DMS 273 treated with DMSO at 0.1 percent for 48 hours (cell line): ENCODE measurements at regions not wholly inside any gene's neighbourhood (a gene's known extent, or its start where the extent isn't known, plus 50 kb on each side); places are given as distances from the start of the nearest gene placed in this dataset.
"Not testable (repeated sequence)": the region's sequence is repeated elsewhere in the genome, so short reads cannot be mapped to it uniquely, and the experiment has no call there.

Experiments used
- DNase-seq: peaks from one replicate; lab custom pipeline; 2025; lab: John Stamatoyannopoulos, UW

DNA sequence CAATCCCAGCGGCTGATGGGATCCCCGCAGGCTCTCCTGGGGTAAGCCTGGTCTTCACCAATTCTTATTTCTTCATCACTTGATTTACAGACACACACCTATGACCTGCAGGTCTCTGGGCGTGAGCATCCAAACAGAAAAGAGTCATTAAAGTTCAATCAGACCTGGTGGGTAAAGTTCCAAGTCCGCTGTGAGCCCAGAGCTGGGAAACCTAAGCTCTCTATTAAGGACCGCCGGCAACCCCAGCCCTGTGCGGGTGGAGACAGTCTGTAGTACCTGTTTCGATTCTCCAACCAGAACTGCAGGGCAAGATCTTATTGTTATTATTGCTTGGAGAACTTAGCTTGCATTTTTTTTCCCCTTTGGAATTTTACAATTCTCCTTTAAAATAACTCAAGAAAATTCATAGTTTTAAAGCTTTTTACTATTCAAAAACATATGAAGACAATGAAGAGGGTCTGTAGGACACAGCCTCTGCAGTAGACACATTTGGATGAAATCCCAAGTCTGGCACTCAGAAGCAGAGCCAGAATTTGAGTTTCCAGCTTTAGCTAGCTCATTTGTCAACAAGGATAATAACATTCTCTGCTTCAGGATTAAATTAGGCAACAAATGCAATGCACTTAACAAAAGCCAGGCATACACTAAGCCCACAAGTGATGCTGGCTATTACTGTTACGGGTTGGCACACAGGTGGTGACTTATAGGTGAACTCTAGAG is 376.4 kb downstream of the INSIG2 start:
- no peak for DNase-seq

DNA sequence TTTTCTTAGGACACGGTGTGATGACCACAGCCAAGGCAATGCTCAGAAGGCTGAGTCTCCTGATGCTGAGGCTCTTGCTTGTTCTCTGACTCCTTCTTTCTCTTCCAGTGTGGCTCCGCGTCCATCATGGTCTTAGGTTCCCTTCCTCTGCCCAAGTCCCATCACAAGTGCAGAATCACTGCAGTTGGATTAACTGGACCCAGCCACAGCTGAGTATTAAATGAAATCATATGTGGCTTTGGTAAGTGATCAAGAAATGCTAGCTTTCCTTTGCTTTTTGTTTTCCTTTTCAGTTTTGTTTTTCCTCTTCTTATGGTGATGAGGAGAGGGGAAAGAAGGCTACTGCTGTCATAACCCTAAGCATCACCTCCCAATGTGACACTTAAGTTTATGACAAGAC is 375.8 kb downstream of the INSIG2 start:
- DNase-seq = no peak

DNA sequence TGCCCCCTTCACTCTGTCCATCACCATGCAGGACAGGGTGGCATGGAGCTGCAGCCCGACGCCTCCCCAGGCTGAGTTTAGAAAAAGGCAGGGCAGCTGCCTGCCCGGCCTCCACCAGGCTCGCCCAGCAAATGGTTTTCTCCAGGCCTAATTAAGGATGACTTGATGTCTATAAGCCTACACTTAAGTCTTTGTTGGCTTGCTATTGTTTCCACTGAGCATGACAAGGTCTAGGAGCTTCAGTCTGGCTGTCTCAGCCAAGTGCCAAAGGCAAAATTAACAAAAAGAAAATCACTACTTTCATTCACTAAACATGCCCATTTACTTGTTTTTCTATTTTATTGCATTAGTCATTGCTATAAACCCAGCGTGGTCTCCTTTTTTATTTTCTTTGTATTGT is 372.2 kb downstream of the INSIG2 start:
- no peak for DNase-seq

DNA sequence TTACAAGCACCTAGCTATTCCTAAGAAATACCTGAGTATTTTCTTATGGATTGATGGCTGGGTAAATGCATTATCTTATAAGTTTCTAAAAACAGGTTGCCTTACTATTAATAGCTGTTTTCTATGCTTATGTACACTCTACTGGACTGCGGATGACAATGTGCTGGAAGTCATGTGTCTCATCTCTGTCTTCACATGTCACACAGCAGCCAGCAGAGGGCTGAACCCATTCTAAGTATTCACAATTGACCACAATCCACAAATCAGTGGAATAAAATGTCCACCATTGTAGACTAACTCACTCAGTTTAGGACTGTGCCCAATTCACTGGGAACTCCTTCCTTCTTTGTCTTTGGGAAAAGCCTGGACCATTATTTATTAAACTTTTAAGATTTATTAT is 371.2 kb downstream of the INSIG2 start:
- DNase-seq = no peak

DNA sequence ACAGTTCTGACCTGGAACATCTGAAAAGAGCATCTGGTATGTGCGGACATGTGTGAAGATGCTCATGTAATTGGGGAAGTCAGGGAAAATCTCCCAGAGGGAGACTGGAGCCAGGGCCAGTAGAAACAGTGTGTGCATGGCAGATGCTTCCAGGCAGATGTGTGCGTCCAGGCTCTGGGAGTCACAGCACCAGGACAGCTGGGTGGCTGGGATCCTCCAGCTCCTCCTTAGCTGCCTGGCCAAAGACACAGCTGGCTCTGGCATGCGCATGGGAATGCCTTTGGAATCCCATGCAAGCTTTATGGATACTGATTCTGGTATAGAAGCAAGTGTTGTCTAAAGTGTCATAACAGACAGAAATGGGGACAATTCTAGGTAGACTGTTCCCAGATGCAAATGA is 369.7 kb downstream of the INSIG2 start:
- DNase-seq = no peak

DNA sequence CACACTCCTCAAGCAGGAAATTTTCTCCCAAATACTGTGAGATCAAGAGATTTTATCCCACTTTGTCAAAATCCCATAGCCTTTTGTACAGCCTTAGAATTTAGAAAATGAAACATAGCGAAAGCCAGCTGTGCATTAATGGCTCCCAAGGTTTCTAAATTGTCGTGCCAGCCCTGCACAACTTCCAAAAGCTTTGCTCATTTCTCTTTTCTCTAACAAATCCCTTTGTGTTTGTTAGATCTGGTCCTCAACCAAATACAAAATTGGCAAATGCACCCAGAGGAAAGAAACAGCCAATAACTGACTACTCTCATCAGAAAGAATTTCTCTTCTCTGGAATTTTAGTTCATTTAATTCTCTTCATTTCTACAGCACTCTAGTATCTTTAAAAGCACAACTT is 361.1 kb downstream of the INSIG2 start:
- DNase-seq = no peak

DNA sequence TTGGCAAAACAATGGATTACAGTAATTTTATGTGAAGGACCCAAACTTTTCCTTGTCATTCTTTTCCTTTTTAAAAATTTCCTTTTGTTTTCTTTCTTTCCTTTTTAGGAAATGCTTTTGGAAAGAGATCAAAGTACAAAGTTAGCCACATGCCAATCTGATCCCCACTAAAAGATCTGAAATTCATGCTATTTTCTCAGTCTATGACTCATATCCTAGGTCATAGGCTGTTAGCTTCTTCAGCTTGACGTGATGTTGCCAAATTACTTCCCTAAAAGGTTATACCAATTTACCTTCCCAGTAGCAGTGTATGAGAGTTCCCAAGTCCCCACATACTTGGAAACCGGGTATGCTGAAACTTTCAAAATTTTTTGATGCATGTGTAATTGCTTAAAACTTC is 355.3 kb downstream of the INSIG2 start:
- DNase-seq = no peak

DNA sequence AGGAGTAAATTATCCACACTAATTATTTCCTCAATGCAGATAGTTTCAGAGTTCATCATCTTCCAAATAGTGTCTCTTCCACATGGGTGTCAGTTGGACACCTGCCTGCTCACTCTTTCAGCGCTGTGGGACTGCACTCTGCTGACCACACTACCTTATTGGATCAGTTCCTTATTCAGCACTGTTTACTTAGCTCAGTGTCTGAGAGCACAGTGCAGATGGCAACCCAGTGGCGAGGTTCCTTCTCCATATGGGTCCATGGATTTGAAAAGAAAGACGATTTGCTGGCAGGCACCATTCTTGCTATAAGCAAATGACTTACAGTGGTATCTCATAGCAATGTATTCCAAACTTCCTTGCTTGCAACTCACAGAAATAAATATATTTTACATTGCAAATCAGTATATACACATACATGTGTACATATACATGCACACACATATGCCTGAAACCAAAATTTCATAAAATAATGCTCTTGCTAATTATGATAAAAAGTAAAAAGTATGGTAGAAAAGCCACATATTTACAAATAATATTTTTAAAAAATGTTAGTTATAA is 354.8 kb downstream of the INSIG2 start:
- DNase-seq = no peak

DNA sequence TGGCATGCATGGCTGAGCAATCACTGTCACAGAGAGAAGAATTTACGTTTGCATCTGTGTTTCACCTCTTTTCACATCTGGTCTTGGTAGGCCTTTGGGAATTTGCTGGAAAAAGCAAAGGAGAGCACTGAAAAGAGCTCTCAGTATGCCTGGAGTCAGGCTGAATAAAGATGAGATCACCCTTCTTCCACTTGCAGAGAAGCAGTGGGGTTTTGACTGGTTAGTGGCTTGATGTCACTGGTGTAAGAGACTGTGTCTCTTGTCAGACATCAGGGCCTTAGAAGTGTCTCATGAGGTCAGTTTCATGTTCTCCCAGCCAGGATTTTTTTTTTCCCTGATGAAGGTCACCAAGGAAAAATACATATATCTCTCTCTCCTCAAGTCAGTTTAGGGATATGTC is 353.8 kb downstream of the INSIG2 start:
- DNase-seq = no peak

DNA sequence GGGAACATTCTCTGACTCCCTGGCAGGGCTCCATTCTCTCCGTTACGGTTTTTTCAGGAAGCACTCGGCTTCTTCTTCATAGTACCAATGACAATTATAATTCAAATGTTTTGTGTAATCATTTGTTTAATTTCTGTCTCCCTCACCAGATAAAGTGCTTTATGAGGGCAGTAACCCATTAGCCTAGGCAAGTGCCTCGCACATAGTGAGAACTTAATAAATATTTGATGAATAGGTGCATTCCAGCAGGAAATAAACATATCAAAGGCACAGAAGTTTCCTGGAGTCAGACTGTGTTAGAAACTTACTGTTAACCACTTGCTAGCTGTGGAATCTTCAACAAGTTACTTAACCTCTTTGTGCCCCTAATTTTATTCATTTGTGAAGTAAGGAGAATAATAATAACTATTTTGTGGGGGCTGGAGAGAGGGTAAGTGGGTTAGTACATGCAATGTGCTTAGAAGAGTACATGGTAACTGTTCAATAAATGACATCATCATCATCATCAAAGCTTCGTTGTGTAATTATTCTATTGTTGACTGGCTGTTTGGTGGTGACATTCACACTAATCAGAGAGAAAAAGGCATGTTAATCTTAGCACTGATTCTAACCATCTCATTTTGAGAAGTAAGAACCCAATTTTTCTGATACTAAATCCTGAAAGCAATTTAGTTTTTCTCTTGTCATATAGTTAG is 352.3 kb downstream of the INSIG2 start:
- no peak for DNase-seq

DNA sequence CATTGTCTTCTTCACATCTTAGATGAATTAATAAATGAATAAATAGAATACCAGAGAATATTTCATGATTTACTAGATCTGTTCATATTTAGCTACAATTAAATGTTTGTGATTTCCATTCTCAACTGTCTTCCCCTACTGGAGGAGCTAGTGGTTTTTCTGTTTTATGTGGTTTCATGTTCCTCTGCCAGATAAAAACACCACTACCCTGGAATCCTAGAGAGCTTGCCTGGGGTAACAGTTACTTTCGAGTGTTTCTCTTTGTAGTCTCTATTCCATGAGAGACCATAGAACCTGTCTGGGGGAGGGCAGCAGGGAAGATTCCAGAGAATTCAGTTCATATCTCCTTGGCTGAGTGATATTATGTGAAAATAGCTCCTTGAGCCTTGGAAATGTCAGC is 349.2 kb downstream of the INSIG2 start:
- DNase-seq = no peak

DNA sequence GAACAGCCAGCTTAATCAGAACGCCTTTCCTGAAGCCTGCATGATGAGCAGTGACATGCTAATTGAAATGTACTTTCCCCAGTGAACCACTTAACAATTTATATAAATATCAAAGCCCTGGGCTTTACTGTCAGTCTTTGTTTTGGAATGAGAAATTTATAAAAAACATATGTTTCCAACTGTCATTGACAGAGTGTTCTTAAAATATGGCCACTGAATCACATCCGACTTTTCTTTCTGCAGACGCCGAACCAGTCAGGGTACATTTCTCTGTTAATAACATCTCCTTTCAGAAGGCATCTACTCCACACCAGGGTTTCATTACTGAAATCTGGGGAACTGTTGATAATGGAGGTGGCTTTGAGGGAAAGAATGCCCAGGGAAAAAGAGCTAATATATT is 343.7 kb downstream of the INSIG2 start:
- DNase-seq = no peak

DNA sequence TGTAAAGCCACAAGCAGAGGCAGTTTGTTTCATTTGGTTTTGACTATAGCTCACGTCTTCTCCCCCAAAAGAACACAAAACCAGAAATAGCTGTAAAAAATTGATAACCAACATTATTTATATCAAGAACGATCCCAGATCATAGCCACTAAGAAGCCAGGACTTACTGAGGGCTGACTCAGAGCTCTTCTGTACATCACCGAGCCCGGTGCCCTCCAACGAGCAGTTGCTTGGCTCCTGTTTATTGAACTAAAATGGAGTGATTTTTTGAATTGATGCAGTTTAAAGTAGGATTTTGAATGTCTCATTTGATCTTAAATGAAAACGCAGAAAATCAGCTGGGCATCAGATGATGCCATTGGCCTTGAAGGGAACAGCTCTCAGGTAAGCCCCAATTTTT is 343.3 kb downstream of the INSIG2 start:
- DNase-seq = no peak

DNA sequence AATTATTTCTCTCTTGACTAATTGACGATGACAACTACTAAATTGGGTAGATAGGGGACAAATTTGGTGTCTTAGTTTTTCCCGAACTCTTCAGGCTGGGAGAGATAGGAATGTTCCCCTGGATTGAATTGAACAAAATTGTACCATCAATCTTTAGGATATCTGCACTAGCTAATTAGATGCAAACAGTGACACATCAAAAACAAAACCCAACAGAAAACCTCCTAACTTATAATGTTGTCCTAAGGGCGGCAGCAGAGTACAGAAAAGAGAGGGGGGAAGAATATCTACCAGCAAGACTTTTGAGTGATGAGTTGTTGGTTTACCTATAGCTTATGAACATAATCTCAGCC is 342.9 kb downstream of the INSIG2 start:
- DNase-seq = no peak

DNA sequence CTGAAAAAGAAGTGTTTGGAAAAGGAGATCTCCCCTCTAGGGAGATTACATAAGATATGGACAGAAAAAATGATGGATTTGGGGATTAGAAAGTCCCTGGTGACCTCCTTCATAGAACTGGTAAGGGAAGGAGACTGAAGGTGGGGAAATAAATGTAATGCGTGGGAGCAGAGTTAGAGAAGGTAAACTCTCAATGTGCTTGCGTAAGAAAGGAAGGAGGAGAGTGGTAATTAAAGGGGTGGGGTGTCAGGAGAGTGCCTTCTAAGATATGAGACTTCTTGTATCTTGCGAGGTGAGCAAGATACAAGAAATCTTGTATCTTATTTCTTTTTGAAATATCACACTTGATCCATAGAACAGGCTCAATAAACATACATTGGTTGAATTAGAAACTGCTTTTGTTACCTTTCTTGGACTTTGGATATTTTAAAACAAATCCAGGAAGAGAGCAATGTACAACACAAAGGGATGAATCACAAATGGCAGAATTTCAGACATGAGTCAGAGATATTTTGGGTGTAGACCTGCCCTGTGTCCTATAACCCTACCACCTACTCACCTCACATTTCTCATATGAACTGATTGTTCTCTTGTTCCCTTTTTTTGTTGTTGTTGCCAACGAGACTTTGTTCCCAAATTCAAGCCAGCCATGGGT is 342.4 kb downstream of the INSIG2 start:
- no peak for DNase-seq

DNA sequence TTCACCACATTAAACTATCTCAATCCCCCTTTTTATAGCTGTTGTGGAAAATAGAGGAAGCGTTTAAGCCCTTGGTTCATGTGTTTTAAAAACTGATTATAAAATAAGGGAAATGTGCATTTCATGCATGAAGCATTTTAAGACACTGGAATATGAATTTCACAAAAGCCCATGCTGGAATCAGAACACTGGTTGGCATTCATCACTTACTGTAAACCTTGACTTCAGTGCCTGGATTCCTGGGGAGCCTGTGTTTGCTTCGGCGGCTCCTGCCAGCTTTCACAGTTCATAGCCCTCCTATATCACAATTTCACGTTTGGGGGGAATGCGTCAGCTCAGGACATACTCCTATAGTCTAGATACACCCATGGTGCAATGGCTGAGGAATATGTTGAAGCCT is 336.9 kb downstream of the INSIG2 start:
- DNase-seq = no peak

DNA sequence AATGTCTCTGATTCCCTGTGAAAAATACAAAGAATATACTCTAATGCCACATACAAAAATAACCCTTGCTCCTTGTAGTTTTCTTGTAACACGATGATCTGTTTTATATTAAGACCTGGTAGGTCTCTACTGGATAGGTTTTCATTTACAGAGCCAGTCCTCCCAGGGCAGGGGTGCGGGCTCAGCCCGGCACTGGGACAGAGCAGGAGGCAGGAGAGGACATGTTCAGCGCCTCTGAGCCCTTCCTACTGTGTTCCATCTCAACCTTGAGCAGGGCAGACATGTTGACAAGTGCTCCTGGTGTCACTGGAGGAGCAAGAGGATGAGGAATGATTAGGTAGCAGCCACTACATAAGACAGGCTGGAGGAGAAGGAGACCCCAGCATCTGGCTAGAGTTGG is 335.5 kb downstream of the INSIG2 start:
- DNase-seq = no peak

DNA sequence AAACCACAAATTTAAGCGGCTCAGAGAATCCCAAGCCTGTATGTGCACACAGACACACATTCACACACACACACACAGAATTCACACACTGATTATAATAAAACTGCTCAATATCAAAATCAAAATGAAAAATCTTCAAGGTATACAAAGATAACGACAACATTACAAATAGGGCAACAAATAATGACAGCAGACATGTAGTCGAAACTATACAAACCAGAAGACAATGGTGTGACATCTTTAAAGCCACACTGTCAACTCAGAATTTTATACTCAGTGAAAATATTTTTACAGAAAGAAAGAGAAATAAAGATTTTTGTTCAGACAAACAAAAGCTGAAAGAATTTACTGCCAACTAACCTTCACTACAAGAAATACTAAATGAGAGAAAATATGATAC is 333.4 kb downstream of the INSIG2 start:
- DNase-seq = no peak

DNA sequence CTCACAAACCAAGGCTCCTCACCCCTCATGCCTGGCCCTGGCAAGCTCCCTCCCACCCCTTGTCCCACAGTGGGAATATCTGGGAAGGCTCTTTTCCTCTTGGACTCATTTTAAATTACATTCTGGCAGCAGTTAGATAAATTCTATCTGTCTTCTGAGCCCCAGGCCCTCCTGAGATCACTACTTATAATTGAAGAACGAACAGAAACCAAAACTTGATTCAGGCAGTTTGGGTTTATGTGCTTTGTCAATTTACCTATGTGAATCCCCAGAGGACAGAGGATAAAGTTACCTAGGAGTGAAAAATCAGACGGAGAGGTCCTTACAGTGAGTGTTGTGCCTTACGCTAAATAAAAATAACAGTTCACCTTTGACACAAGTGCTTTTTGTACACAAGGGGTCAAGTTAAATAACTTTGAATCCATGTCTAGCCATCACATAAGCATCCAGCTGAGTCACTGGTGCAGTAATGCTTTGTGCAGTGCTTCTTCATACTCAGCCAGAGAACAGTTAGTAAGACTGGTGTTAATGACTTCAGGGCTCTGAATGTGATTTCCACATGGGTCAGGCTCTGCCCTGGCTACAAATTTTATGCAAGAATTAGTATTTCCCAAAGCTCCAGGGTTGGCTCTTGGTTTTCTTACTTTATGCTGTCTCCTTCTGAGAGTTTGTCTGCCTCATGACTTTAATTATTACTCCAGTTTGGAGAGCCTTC is 329.3 kb downstream of the INSIG2 start:
- DNase-seq = no peak

DNA sequence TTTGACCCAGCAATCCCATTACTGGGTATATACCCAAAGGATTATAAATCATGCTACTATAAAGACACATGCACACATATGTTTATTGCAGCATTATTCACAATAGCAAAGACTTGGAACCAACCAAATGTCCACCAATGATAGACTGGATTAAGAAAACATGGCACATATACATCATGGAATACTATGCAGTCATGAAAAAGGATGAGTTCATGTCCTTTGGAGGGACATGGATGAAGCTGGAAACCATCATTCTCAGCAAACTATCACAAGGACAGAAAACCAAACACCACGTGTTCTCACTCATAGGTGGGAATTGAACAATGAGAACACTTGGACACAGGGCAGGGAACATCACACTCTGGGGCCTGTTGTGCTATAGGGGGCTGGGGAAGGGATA is 326.9 kb downstream of the INSIG2 start:
- not testable (repeated sequence) for DNase-seq

DNA sequence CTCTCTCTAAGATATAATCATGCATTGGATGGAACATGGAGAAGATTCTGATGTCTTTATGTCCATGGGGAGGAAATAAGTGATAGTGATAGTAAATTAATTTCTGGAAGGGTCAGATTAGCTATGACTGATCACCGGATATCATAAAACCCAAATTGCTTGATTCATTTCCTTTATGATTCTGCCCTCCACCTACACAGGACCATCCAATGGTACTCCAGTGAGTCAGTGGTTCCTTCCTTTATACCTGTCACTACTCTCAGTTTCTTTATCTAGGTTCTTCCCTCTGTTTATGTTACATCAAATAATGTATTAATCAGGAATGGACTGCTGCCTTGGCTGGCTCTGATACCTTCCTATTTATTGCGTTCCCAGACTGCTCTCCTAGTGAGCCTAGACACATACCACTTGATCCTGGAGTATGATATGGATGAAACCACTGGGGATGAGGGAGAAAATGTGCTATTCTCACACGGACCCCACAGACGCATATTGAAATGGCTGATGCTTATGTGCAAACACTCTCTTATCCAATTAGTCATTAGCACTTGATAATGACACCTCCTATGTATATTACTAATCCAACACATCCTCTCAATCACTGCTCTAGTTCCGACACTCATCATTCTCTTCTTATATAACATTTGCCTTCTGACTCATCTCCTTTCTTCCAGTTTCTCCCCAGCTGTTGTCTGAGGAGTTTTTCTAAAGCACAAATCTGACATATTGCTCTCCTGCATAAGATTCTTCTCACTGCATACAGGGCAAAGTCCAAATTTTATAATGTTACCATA is 315.6 kb downstream of the INSIG2 start:
- no peak for DNase-seq

DNA sequence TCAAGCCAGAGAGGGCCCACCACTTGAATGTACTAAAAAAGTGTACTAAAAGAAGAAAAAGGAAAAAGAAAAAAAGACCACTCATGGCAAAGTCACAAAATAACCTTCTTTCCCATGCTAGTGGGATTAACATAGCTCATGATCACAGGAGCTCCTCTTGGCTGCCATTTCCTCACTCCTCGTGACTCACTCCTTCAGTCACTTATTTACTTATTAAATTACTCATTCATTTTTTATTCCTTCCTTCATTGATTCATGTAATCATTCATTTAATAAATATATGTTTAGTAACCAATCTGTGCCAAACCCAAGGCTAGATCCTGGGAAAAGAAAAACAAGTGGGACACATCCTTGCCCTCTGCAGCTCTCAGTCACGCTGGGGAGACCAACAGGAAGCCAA is 300.5 kb downstream of the INSIG2 start:
- no peak for DNase-seq
